HEK293 (cell line): ENCODE measurements at regions not wholly inside any gene's neighbourhood (a gene's known extent, or its start where the extent isn't known, plus 50 kb on each side); places are given as distances from the start of the nearest gene placed in this dataset.

ENCODE experiments used
- CTCF ChIP-seq: fragments of 450-650 bp; formaldehyde crosslinking; IDR thresholded peaks from 2 replicates; pipeline ENCODE4 v1.5.1; 2016; ENCODE audit warnings: missing biosample characterization, missing genetic modification characterization
- REPIN1 ChIP-seq: fragments of 450-650 bp; formaldehyde crosslinking; IDR thresholded peaks from 2 replicates; pipeline ENCODE4 v1.5.1; 2017; ENCODE audit warnings: missing biosample characterization, missing genetic modification characterization, low read depth
- SP2 ChIP-seq: fragments of 450-650 bp; formaldehyde crosslinking; IDR thresholded peaks from 2 replicates; pipeline ENCODE4 v1.5.1; 2016; ENCODE audit warnings: missing biosample characterization, missing genetic modification characterization
- ZBTB44 ChIP-seq: fragments of 450-650 bp; IDR thresholded peaks from 2 replicates; pipeline ENCODE4 v1.5.1; 2018; ENCODE audit warnings: missing biosample characterization, mild to moderate bottlenecking, missing genetic modification characterization
- ZNF24 ChIP-seq: fragments of 450-650 bp; formaldehyde crosslinking; IDR thresholded peaks from 2 replicates; pipeline ENCODE4 v1.5.1; 2016; ENCODE audit warnings: missing biosample characterization, missing genetic modification characterization
- ZNF366 ChIP-seq: fragments of 450-650 bp; formaldehyde crosslinking; conservative IDR thresholded peaks from 2 replicates; pipeline ENCODE4 v1.5.1; 2016; ENCODE audit warnings: missing biosample characterization, missing genetic modification characterization
- ZNF398 ChIP-seq: fragments of 450-650 bp; formaldehyde crosslinking; IDR thresholded peaks from 2 replicates; pipeline ENCODE4 v1.5.1; 2017; ENCODE audit warnings: missing biosample characterization, missing genetic modification characterization
- ZNF404 ChIP-seq: fragments of 450-650 bp; formaldehyde crosslinking; IDR thresholded peaks from 2 replicates; pipeline ENCODE4 v1.5.1; 2017; ENCODE audit warnings: missing biosample characterization, missing genetic modification characterization
- ZNF521 ChIP-seq: fragments of 450-650 bp; formaldehyde crosslinking; IDR thresholded peaks from 2 replicates; pipeline ENCODE4 v1.5.1; 2017; ENCODE audit warnings: missing biosample characterization, mild to moderate bottlenecking, missing genetic modification characterization
- ZNF549 ChIP-seq: fragments of 450-650 bp; IDR thresholded peaks from 2 replicates; pipeline ENCODE4 v1.5.1; 2018; ENCODE audit warnings: missing biosample characterization, missing genetic modification characterization, mild to moderate bottlenecking, inconsistent platforms, moderate library complexity
- ZNF560 ChIP-seq: fragments of 450-650 bp; formaldehyde crosslinking; IDR thresholded peaks from 2 replicates; pipeline ENCODE4 v1.5.1; 2017; ENCODE audit warnings: missing biosample characterization, missing genetic modification characterization, borderline replicate concordance
- ZNF623 ChIP-seq: fragments of 450-650 bp; formaldehyde crosslinking; IDR thresholded peaks from 2 replicates; pipeline ENCODE4 v1.5.1; 2016; ENCODE audit warnings: missing biosample characterization, missing genetic modification characterization
- ZNF629 ChIP-seq: fragments of 450-650 bp; formaldehyde crosslinking; IDR thresholded peaks from 2 replicates; pipeline ENCODE4 v1.5.1; 2017; ENCODE audit warnings: missing biosample characterization, missing genetic modification characterization
- ZNF660 ChIP-seq: fragments of 450-650 bp; IDR thresholded peaks from 2 replicates; pipeline ENCODE4 v1.5.1; 2018; ENCODE audit warnings: missing biosample characterization, mild to moderate bottlenecking, missing genetic modification characterization

GRCh38 chr21:31559368-31560119 is 99.9 kb upstream of the SOD1 start:
- TF ChIP-seq CTCF (tag by site-specific recombination) (peak; percentile 84), REPIN1 (tag by site-specific recombination) (0 out of 2 replicates have a peak, but pooled peaks have one; percentile 24), SP2 (peak; percentile 97), ZBTB44 (tag by site-specific recombination) (no peak), ZNF366 (no peak), ZNF660 (tag by site-specific recombination) (peak; percentile 10; the same call in 1 of the 2 replicates), ZNF24 (peak; percentile 65; the same call in 1 of the 2 replicates), ZNF398 (no peak), ZNF560 (tag by site-specific recombination) (no peak), ZNF521 (tag by site-specific recombination) (no peak), ZNF404 (tag by site-specific recombination) (no peak), ZNF629 (tag by site-specific recombination) (peak; percentile 64; the same call in 1 of the 2 replicates), ZNF549 (no peak), ZNF623 (tag by site-specific recombination) (no peak)
